H1 (cell line): ENCODE measurements at regions not wholly inside any gene's neighbourhood (a gene's known extent, or its start where the extent isn't known, plus 50 kb on each side); places are given as distances from the start of the nearest gene placed in this dataset.

ENCODE experiments used
- CTCF ChIA-PET: fragments of 300-600 bp; sonication (Branson Sonifier 250); formaldehyde crosslinking; loops from one replicate; lab custom pipeline; 2021; ENCODE audit not compliant: partially characterized antibody; lab: Charles Lee
- POLR2A ChIA-PET: fragments of 300-600 bp; sonication (Branson Sonifier 250); formaldehyde crosslinking; loops from one replicate; lab custom pipeline; 2021; ENCODE audit warnings: inconsistent platforms; ENCODE audit not compliant: partially characterized antibody; lab: Charles Lee
- DNase-seq, 2 experiments: peaks; one replicate each; pipeline versions ENCODE4 v3.0.0 to v3.0.0-alpha.2; 2010 to 2022; ENCODE audit warnings: low spot score in 2 of 2, low read depth in 1 of 2, mixed read lengths in 1 of 2
- FAIRE-seq: peaks from 2 replicates; lab custom pipeline; 2011; peaks lifted over from hg19 to GRCh38; lab: Jason Lieb, UNC
- H2AFZ ChIP-seq: 2 replicates; pipeline ENCODE4 v1.8.1; 2012; ENCODE audit warnings: low read length, inconsistent platforms
- H2AK5ac ChIP-seq: 2 replicates; pipeline ENCODE4 v1.6.1; 2013; ENCODE audit warnings: low read depth, low read length
- H2BK120ac ChIP-seq: replicated peaks from 2 replicates; pipeline ENCODE3; 2013; ENCODE audit warnings: low read depth, low read length, inconsistent platforms
- H2BK12ac ChIP-seq: 2 replicates; pipeline ENCODE4 v1.6.1; 2013; ENCODE audit warnings: low read depth, low read length
- H2BK15ac ChIP-seq: 2 replicates; pipeline ENCODE4 v1.6.1; 2013; ENCODE audit warnings: low read length
- H2BK20ac ChIP-seq: 2 replicates; pipeline ENCODE4 v1.6.1; 2013; ENCODE audit warnings: low read length
- H2BK5ac ChIP-seq: 2 replicates; pipeline ENCODE4 v1.6.1; 2013; ENCODE audit warnings: low read depth, low read length
- H3K14ac ChIP-seq: 2 replicates; pipeline ENCODE4 v1.6.1; 2013; ENCODE audit warnings: inconsistent platforms; ENCODE audit not compliant: insufficient read length
- H3K18ac ChIP-seq: 2 replicates; pipeline ENCODE4 v1.6.1; 2013; ENCODE audit warnings: low read length; ENCODE audit errors: extremely low read depth
- H3K23ac ChIP-seq: 2 replicates; pipeline ENCODE4 v1.6.1; 2013; ENCODE audit warnings: inconsistent platforms; ENCODE audit not compliant: insufficient read length
- H3K23me2 ChIP-seq: 2 replicates; pipeline ENCODE4 v1.6.1; 2013; ENCODE audit warnings: low read depth, low read length
- H3K27ac ChIP-seq: 2 replicates; pipeline ENCODE4 v1.6.1; 2011; ENCODE audit warnings: low read depth, low read length, inconsistent platforms
- H3K27me3 ChIP-seq, 4 experiments: replicated peaks in 1 of 4; 1 replicate in 1 of 4; 2 replicates in 3 of 4; pipeline versions ENCODE4 v1.6.1 to v1.8.1; 2011 to 2013; ENCODE audit warnings: low read length in 3 of 4, mild to moderate bottlenecking in 3 of 4, inconsistent platforms in 2 of 4, mixed read lengths in 2 of 4, moderate library complexity in 1 of 4; ENCODE audit not compliant: control insufficient read depth in 3 of 4, insufficient read depth in 3 of 4; ENCODE audit errors: extremely low read depth in 1 of 4
- H3K36me3 ChIP-seq, 4 experiments: 2 replicates each; pipeline versions ENCODE4 v1.6.1 to v1.8.1; 2011 to 2013; ENCODE audit warnings: mild to moderate bottlenecking in 4 of 4, low read length in 3 of 4, moderate library complexity in 2 of 4, control low read depth in 1 of 4, inconsistent platforms in 1 of 4; ENCODE audit not compliant: insufficient read depth in 4 of 4, control insufficient read depth in 2 of 4
- H3K4ac ChIP-seq: replicated peaks from 2 replicates; pipeline ENCODE3; 2013; ENCODE audit warnings: low read length, low read depth, mixed read lengths, inconsistent platforms; ENCODE audit not compliant: insufficient read length
- H3K4me1 ChIP-seq, 4 experiments: replicated peaks in 1 of 4; 1 replicate in 1 of 4; 2 replicates in 3 of 4; pipeline versions ENCODE4 v1.6.1 to v1.8.1; 2011 to 2013; ENCODE audit warnings: low read length in 3 of 4, inconsistent platforms in 2 of 4, mixed read lengths in 1 of 4; ENCODE audit not compliant: insufficient read depth in 4 of 4, control insufficient read depth in 3 of 4
- H3K4me2 ChIP-seq, 2 experiments: 2 replicates each; pipeline versions ENCODE4 v1.6.1 to v1.8.1; 2011 to 2013; ENCODE audit warnings: low read depth in 2 of 2, low read length in 2 of 2, control low read depth in 1 of 2, inconsistent platforms in 1 of 2, mild to moderate bottlenecking in 1 of 2; ENCODE audit not compliant: insufficient read depth in 1 of 2
- H3K4me3 ChIP-seq, 4 experiments: fragments of 200-600, 300-600 bp in 1 of 4; sonication (generic), shearing (Covaris generic), sonication (Bioruptor Twin) in 1 of 4; 2 replicates each; pipeline versions ENCODE4 v1.5.1 to v1.8.1; 2011 to 2016; ENCODE audit warnings: low read length in 4 of 4, low read depth in 3 of 4, control low read depth in 2 of 4, inconsistent platforms in 2 of 4, mild to moderate bottlenecking in 2 of 4, mixed read lengths in 1 of 4, moderate library complexity in 1 of 4; ENCODE audit not compliant: insufficient read depth in 2 of 4; ENCODE audit errors: extremely low read depth in 1 of 4
- H3K56ac ChIP-seq: replicated peaks from 2 replicates; pipeline ENCODE3; 2013; ENCODE audit warnings: low read depth, mild to moderate bottlenecking, mixed read lengths, low read length, inconsistent platforms; ENCODE audit not compliant: insufficient read length
- H3K79me1 ChIP-seq: 2 replicates; pipeline ENCODE4 v1.6.1; 2013; ENCODE audit warnings: low read depth, low read length, control low read depth
- H3K79me2 ChIP-seq, 2 experiments: 2 replicates each; pipeline versions ENCODE4 v1.6.1 to v1.8.1; 2012 to 2013; ENCODE audit warnings: low read length in 2 of 2, mild to moderate bottlenecking in 2 of 2, inconsistent platforms in 1 of 2; ENCODE audit not compliant: insufficient read depth in 2 of 2, control insufficient read depth in 1 of 2
- H3K9ac ChIP-seq, 4 experiments: replicated peaks in 1 of 4; 1 replicate in 1 of 4; 2 replicates in 3 of 4; pipeline versions ENCODE4 v1.6.1 to v1.8.1; 2011 to 2013; ENCODE audit warnings: low read depth in 3 of 4, low read length in 3 of 4, control low read depth in 2 of 4, mild to moderate bottlenecking in 2 of 4, moderate library complexity in 2 of 4, inconsistent platforms in 1 of 4; ENCODE audit errors: extremely low read depth in 1 of 4
- H3K9me3 ChIP-seq, 2 experiments: 2 replicates each; pipeline versions ENCODE4 v1.6.1 to v1.8.1; 2012 to 2013; ENCODE audit warnings: mild to moderate bottlenecking in 2 of 2, moderate library complexity in 2 of 2, control low read depth in 1 of 2, inconsistent platforms in 1 of 2, low read depth in 1 of 2, low read length in 1 of 2, mixed read lengths in 1 of 2; ENCODE audit not compliant: insufficient read depth in 2 of 2
- H4K20me1 ChIP-seq, 2 experiments: replicated peaks in 1 of 2; 2 replicates each; pipeline versions ENCODE3 to v1.8.1; 2011 to 2013; ENCODE audit warnings: inconsistent platforms in 2 of 2, low read length in 2 of 2, mild to moderate bottlenecking in 1 of 2; ENCODE audit not compliant: insufficient read depth in 2 of 2, control insufficient read depth in 1 of 2
- H4K5ac ChIP-seq: 2 replicates; pipeline ENCODE4 v1.6.1; 2013; ENCODE audit warnings: low read length, low read depth, mixed read lengths, inconsistent platforms; ENCODE audit not compliant: insufficient read length
- H4K8ac ChIP-seq: 2 replicates; pipeline ENCODE4 v1.8.0; 2013; ENCODE audit warnings: mild to moderate bottlenecking, moderate library complexity, low read length, inconsistent platforms; ENCODE audit not compliant: insufficient read depth; ENCODE audit errors: extremely low read depth
- H4K91ac ChIP-seq: replicated peaks from 2 replicates; pipeline ENCODE3; 2013; ENCODE audit warnings: low read length, mixed read lengths, inconsistent platforms; ENCODE audit not compliant: insufficient read length
- CREB1 ChIP-seq: IDR thresholded peaks from 2 replicates; pipeline ENCODE4 v1.6.1; 2012; ENCODE audit warnings: inconsistent platforms
- PHF8 ChIP-seq: fragments of 200-600 bp; sonication (generic); conservative IDR thresholded peaks from 2 replicates; pipeline ENCODE4 v1.7.1; 2012; ENCODE audit warnings: low read depth, mild to moderate bottlenecking, inconsistent platforms, low read length, moderate library complexity
- POLR2A ChIP-seq, 2 experiments: IDR thresholded peaks; 1 replicate in 1 of 2; 2 replicates in 1 of 2; pipeline ENCODE4 v1.6.1; 2011; ENCODE audit warnings: low read depth in 2 of 2, low read length in 2 of 2, mild to moderate bottlenecking in 2 of 2; ENCODE audit errors: control extremely low read depth in 1 of 2
- RAD21 ChIP-seq, 2 experiments: IDR thresholded peaks in 1 of 2; conservative IDR thresholded peaks in 1 of 2; 2 replicates each; pipeline ENCODE4 v1.6.1; 2011; ENCODE audit warnings: low read depth in 2 of 2, low read length in 2 of 2, improper control_type of control experiment in 1 of 2, inconsistent platforms in 1 of 2, mild to moderate bottlenecking in 1 of 2, moderate library complexity in 1 of 2
- WGBS, 2 experiments: shearing (Covaris generic) in 1 of 2; methylation state at CpG; one replicate each; pipeline versions ENCODE4 v1.1.6 to v1.1.7; 2013 to 2015; ENCODE audit warnings: low lambda C conversion rate in 2 of 2, mixed read lengths in 2 of 2, inconsistent platforms in 1 of 2, low coverage in 1 of 2, missing lambda C conversion rate in 1 of 2; ENCODE audit not compliant: insufficient replicate concordance in 2 of 2, insufficient coverage in 1 of 2, insufficient read length in 1 of 2; ENCODE audit errors: extremely low coverage in 1 of 2, missing lambda C conversion rate in 1 of 2; 5-methylcytosine and 5-hydroxymethylcytosine counted together

GRCh38 chr2:78202366-78202765 is 680.2 kb upstream of the LRRTM4 start:
- no peaks in the 10 kb centered on the region for H4K20me1 ChIP-seq
- H3K79me2 ChIP-seq: no peaks in the 10 kb centered on the region
- H3K9ac ChIP-seq: no peak overlapping the region
- no peaks in the 10 kb centered on the region for H3K36me3 ChIP-seq
- H3K14ac ChIP-seq: no peak overlapping the region
- H2AFZ ChIP-seq: no peak overlapping the region
- no peaks in the 10 kb centered on the region for H3K23me2 ChIP-seq
- H2AK5ac ChIP-seq: no peak overlapping the region
- 92% methylated on average over 3 of the region's 3 CpGs; no CpG with 5 or more reads in 1 of the 2 experiments for WGBS, 2 experiments
- no peak overlapping the region for H3K4me3 ChIP-seq
- H3K56ac ChIP-seq: no peak overlapping the region
- no peak overlapping the region for H3K27ac ChIP-seq
- CTCF ChIA-PET: no interaction called here
- no peak for FAIRE-seq
- H4K91ac ChIP-seq: no peak overlapping the region
- TF ChIP-seq CREB1: no peak
- TF ChIP-seq POLR2A (IDR thresholded peaks at IDR 0.05; ENCODE audit: control extremely low read depth in 1 of 2, low read depth in 2 of 2, low read length in 2 of 2): no peak
- TF ChIP-seq RAD21 (IDR thresholded peaks at IDR 0.05 in 1 of 2, conservative IDR thresholded peaks at IDR 0.05 in 1 of 2; ENCODE audit: low read depth in 2 of 2, low read length in 2 of 2): no peak
- TF ChIP-seq PHF8: no peak
- TF ChIP-seq, all 59 proteins: peak for 0
- H3K79me1 ChIP-seq: no peaks in the 10 kb centered on the region
- no peaks in the 10 kb centered on the region for H3K27me3 ChIP-seq
- DNase-seq: no peak
- H3K9me3 ChIP-seq: no peaks in the 10 kb centered on the region
- POLR2A ChIA-PET: no interaction called here
- no peak overlapping the region for H2BK120ac ChIP-seq
- no peak overlapping the region for H3K18ac ChIP-seq
- H2BK12ac ChIP-seq: no peak overlapping the region
- no peak overlapping the region for H2BK5ac ChIP-seq
- H2BK15ac ChIP-seq: no peak overlapping the region
- no peak overlapping the region for H2BK20ac ChIP-seq
- no peak overlapping the region for H3K4me2 ChIP-seq
- H4K5ac ChIP-seq: no peak overlapping the region
- H3K4ac ChIP-seq: no peak overlapping the region
- H3K4me1 ChIP-seq: no peaks in the 10 kb centered on the region
- no peak overlapping the region for H4K8ac ChIP-seq
- no peak overlapping the region for H3K23ac ChIP-seq
